ENCODE measurements at regions not wholly inside any gene's neighbourhood (a gene's known extent, or its start where the extent isn't known, plus 50 kb on each side); places are given as distances from the start of the nearest gene placed in this dataset.

DNA sequence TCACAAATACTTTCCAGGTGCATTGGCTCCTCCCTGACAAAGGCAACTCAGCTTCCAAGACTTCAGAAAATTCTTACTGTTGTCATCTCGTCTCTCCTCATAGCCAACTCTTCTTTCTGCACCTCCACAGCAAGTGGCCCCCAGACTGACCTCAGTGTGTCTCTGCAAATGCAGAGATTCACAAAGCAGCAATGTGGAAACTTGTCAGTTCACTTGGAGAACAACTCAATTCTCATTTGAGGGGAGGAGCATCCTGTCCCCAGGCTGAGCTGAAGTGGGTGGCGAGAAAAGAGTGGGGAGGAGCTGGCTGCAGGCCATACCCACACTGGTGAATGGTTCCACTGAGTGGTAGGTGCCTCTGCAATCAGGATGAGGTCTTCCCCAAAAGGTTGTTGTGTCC lies 248.7 kb upstream of the IL12A start (continued):
- TF ChIP-seq NRF1 (conservative IDR thresholded peaks at IDR 0.05 in 1 of 2, IDR thresholded peaks at IDR 0.05 in 1 of 2) = no peak
- TF ChIP-seq, protein P1, sequence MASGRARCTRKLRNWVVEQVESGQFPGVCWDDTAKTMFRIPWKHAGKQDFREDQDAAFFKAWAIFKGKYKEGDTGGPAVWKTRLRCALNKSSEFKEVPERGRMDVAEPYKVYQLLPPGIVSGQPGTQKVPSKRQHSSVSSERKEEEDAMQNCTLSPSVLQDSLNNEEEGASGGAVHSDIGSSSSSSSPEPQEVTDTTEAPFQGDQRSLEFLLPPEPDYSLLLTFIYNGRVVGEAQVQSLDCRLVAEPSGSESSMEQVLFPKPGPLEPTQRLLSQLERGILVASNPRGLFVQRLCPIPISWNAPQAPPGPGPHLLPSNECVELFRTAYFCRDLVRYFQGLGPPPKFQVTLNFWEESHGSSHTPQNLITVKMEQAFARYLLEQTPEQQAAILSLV (tag; IDR thresholded peaks at IDR 0.05) = no peak
- no peak for TF ChIP-seq HDAC2 (IDR thresholded peaks at IDR 0.05)
- TF ChIP-seq ZNF780A (CRISPR knock-in tag; IDR thresholded peaks at IDR 0.05) = no peak
- TF ChIP-seq SIX5 (IDR thresholded peaks at IDR 0.05; ENCODE audit: borderline replicate concordance in 1 of 2, insufficient read depth in 1 of 2, low read depth in 1 of 2, low read length in 2 of 2) = no peak
- TF ChIP-seq, protein P2, sequence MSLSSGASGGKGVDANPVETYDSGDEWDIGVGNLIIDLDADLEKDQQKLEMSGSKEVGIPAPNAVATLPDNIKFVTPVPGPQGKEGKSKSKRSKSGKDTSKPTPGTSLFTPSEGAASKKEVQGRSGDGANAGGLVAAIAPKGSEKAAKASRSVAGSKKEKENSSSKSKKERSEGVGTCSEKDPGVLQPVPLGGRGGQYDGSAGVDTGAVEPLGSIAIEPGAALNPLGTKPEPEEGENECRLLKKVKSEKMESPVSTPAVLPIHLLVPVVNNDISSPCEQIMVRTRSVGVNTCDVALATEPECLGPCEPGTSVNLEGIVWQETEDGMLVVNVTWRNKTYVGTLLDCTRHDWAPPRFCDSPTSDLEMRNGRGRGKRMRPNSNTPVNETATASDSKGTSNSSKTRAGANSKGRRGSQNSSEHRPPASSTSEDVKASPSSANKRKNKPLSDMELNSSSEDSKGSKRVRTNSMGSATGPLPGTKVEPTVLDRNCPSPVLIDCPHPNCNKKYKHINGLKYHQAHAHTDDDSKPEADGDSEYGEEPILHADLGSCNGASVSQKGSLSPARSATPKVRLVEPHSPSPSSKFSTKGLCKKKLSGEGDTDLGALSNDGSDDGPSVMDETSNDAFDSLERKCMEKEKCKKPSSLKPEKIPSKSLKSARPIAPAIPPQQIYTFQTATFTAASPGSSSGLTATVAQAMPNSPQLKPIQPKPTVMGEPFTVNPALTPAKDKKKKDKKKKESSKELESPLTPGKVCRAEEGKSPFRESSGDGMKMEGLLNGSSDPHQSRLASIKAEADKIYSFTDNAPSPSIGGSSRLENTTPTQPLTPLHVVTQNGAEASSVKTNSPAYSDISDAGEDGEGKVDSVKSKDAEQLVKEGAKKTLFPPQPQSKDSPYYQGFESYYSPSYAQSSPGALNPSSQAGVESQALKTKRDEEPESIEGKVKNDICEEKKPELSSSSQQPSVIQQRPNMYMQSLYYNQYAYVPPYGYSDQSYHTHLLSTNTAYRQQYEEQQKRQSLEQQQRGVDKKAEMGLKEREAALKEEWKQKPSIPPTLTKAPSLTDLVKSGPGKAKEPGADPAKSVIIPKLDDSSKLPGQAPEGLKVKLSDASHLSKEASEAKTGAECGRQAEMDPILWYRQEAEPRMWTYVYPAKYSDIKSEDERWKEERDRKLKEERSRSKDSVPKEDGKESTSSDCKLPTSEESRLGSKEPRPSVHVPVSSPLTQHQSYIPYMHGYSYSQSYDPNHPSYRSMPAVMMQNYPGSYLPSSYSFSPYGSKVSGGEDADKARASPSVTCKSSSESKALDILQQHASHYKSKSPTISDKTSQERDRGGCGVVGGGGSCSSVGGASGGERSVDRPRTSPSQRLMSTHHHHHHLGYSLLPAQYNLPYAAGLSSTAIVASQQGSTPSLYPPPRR (CRISPR knock-in tag; IDR thresholded peaks at IDR 0.05; ENCODE audit: borderline replicate concordance) = no peak
- TF ChIP-seq ILK (tag; IDR thresholded peaks at IDR 0.05; ENCODE audit: borderline replicate concordance, low read depth) = no peak
- no peak for TF ChIP-seq POLR2AphosphoS2 (IDR thresholded peaks at IDR 0.05; ENCODE audit: low read length)
- TF ChIP-seq FOXK2 (conservative IDR thresholded peaks at IDR 0.05 in 1 of 2, IDR thresholded peaks at IDR 0.05 in 1 of 2; ENCODE audit: low read depth in 2 of 2) = no peak
- no peak for TF ChIP-seq KDM4B (IDR thresholded peaks at IDR 0.05; ENCODE audit: borderline replicate concordance in 2 of 2, low read depth in 1 of 2)
- no peak for TF ChIP-seq TAL1 (IDR thresholded peaks at IDR 0.05)
- TF ChIP-seq WHSC1 (IDR thresholded peaks at IDR 0.05; ENCODE audit: low read length) = no peak
